BE2C (cell line): ENCODE measurements at regions not wholly inside any gene's neighbourhood (a gene's known extent, or its start where the extent isn't known, plus 50 kb on each side); places are given as distances from the start of the nearest gene placed in this dataset.

ENCODE experiments used
- DNase-seq: peaks from one replicate; pipeline ENCODE4 v3.0.0-alpha.2; 2020
- H3K27me3 ChIP-seq: fragments of 250-450 bp; sonication (Bioruptor Pico); 2 replicates; pipeline ENCODE4 v1.5.1; 2020; ENCODE audit warnings: mild to moderate bottlenecking
- H3K36me3 ChIP-seq: fragments of 250-450 bp; sonication (Bioruptor Pico); 2 replicates; pipeline ENCODE4 v1.5.1; 2020; ENCODE audit warnings: mild to moderate bottlenecking
- H3K4me1 ChIP-seq: fragments of 250-450 bp; sonication (Bioruptor Pico); 2 replicates; pipeline ENCODE4 v1.5.1; 2020
- H3K4me3 ChIP-seq: 2 replicates; pipeline ENCODE4 v1.5.1; 2011; ENCODE audit warnings: low read depth, low read length
- H3K9me3 ChIP-seq: fragments of 250-450 bp; sonication (Bioruptor Pico); 2 replicates; pipeline ENCODE4 v1.5.1; 2020
- CTCF ChIP-seq: IDR thresholded peaks from 2 replicates; pipeline ENCODE4 v1.5.1; 2012; ENCODE audit warnings: mild to moderate bottlenecking, low read depth, low read length

GRCh38 chr18:27824841-27825681 is 351.9 kb downstream of the CDH2 start:
- Histone ChIP-seq H3K36me3 (no peaks in the 10 kb centered on the region), H3K4me3 (no peak overlapping the region), H3K9me3 (no peaks in the 10 kb centered on the region), H3K27me3 (no peaks in the 10 kb centered on the region), H3K4me1 (no peaks in the 10 kb centered on the region)
- no peak for TF ChIP-seq CTCF
- no peak for DNase-seq

GRCh38 chr18:27824275-27824674 is 352.7 kb downstream of the CDH2 start:
- no peaks in the 10 kb centered on the region for H3K27me3 ChIP-seq

GRCh38 chr18:27823053-27823452 is 353.9 kb downstream of the CDH2 start:
- no peak for DNase-seq
- H3K4me3 ChIP-seq: no peak overlapping the region
- TF ChIP-seq CTCF: no peak
- no peaks in the 10 kb centered on the region for H3K9me3 ChIP-seq
- no peaks in the 10 kb centered on the region for H3K27me3 ChIP-seq
- no peaks in the 10 kb centered on the region for H3K36me3 ChIP-seq
- H3K4me1 ChIP-seq: no peaks in the 10 kb centered on the region

More at GRCh38 chr18:27824275-27824674, 352.7 kb downstream of the CDH2 start:
- no peak for TF ChIP-seq CTCF
- no peak for DNase-seq
- H3K4me3 ChIP-seq: no peak overlapping the region
- H3K36me3 ChIP-seq: no peaks in the 10 kb centered on the region
- no peaks in the 10 kb centered on the region for H3K4me1 ChIP-seq
- H3K9me3 ChIP-seq: no peaks in the 10 kb centered on the region

GRCh38 chr18:27808683-27809082 is 368.2 kb downstream of the CDH2 start:
- no peak overlapping the region for H3K4me3 ChIP-seq
- TF ChIP-seq CTCF: no peak
- H3K27me3 ChIP-seq: no peaks in the 10 kb centered on the region
- no peaks in the 10 kb centered on the region for H3K36me3 ChIP-seq
- H3K9me3 ChIP-seq: no peaks in the 10 kb centered on the region
- DNase-seq: no peak
- H3K4me1 ChIP-seq: no peaks in the 10 kb centered on the region

GRCh38 chr18:27803957-27804356 is 373.0 kb downstream of the CDH2 start:
- no peaks in the 10 kb centered on the region for H3K9me3 ChIP-seq
- no peaks in the 10 kb centered on the region for H3K27me3 ChIP-seq
- no peak for DNase-seq
- no peaks in the 10 kb centered on the region for H3K4me1 ChIP-seq
- no peaks in the 10 kb centered on the region for H3K36me3 ChIP-seq
- no peak overlapping the region for H3K4me3 ChIP-seq
- no peak for TF ChIP-seq CTCF

- Histone ChIP-seq H3K9me3 (no peaks in the 10 kb centered on the region), H3K4me1 (no peaks in the 10 kb centered on the region; the same call in 1 of the 2 replicates), H3K4me3 (no peak overlapping the region), H3K27me3 (no peaks in the 10 kb centered on the region), H3K36me3 (no peaks in the 10 kb centered on the region)
- no peak for DNase-seq
- no peak for TF ChIP-seq CTCF
Measured at GRCh38 chr18:27797484-27797883, 379.4 kb downstream of the CDH2 start.
